NCI-H1436 (cell line): ENCODE measurements at regions not wholly inside any gene's neighbourhood (a gene's known extent, or its start where the extent isn't known, plus 50 kb on each side); places are given as distances from the start of the nearest gene placed in this dataset.
"Not testable (repeated sequence)": the region's sequence is repeated elsewhere in the genome, so short reads cannot be mapped to it uniquely, and the experiment has no call there.

Experiments
- DNase-seq: peaks from one replicate; lab custom pipeline; 2025; lab: John Stamatoyannopoulos, UW

DNA sequence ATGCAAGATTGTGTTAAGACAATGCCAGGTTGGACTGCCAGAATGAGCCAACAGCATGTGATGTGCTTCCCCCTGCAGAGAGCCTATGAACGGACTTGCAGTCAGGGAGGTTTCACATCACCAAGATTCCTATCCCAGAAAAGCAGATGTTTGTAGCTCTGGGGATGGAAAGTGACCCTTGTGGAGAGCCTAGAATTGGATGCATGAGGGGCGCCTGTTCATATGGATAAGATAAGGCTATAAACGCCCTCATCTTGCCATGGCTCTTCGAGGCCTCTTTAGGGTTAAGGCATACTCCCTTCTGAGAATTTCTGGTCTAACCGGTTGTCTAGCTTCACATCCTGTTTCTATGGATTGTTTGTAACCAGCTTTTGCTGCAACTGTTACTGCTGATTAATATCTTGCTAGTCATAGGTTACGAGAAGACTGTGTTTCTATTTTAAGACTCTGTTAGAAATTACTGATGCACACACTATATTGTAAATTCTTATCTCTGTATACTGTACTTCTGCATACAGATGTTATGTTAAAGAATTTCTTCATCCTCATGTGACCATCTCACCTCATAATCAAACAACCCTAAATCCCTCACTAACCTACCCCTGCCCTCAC, 295.8 kb downstream of the PTGER3 start:
- DNase-seq = not testable (repeated sequence)

DNA sequence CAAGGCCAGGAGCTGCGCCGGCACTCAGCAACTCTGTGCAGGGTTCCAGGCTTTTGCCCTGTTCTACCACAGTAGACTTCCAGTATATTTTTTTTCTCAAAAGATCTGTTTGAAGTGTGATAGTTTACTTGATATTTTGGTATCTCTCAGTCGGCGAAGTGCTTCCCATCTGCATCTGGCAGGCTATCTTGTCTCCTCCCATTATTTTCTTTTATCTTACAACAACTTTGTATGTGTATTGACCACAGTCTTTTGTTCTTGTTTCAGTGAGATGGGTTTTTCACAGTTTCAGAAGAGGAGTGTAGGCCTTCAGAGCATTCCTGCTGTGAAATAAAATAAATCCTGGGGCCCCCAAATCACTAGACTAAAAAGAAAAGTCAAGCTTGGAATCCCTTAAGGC, 292.9 kb downstream of the PTGER3 start:
- no peak for DNase-seq

DNA sequence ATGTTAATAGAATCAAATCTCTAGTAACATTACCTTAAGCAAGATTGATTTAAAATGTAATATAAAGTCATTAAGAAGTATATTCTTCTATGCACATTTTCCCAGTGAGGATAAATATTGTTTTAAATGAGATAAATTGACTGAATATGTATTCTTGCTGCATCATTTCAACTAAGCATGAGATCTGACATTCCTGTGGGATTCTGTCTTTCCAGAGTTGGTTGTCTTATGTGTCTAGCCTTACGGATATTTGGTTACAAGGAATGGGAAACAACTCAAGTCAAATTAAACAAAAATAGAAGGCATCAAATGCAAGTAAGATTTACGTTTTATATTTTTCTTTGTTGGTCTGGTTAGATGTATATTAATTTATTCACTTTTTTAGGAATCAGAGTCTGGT, 287.5 kb downstream of the PTGER3 start:
- DNase-seq = no peak

DNA sequence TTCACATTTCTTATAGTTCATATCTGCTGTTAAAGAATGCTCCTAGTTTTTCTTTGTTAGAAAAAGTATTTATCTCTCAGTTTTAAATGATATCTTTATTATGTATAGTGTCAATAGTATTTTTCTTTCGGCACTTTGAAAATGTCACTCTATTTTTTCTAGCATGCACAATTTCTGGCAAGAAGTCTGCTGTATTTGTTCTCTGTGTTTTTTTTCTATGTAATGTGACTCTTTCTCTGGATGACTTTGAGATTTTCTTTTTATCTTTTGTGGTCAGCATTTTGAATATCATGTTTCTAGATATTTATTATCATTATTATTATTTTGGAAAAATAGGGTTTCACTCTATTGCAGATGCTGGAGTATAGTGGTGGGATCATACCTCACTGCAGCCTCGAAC, 285.2 kb downstream of the PTGER3 start:
- DNase-seq = no peak

DNA sequence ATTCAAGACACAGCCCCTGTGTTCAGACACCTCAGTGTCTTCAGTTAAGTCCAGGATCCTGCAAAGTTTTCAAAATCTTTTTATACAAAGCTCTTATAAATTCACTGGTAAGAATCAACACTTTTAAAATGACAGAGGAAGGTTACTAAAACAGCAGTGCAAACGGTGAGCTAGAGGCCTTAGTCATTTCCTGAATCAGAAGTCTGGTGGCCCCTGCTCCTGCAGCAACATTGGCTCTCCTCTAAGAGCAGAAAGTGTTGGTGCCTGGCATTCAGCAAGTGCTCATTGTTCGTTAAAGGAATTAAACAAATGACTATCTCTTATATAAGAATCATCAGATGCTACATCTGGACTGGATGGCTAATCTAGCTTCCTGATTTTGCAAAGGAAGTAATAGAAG, 282.9 kb downstream of the PTGER3 start:
- DNase-seq = no peak

DNA sequence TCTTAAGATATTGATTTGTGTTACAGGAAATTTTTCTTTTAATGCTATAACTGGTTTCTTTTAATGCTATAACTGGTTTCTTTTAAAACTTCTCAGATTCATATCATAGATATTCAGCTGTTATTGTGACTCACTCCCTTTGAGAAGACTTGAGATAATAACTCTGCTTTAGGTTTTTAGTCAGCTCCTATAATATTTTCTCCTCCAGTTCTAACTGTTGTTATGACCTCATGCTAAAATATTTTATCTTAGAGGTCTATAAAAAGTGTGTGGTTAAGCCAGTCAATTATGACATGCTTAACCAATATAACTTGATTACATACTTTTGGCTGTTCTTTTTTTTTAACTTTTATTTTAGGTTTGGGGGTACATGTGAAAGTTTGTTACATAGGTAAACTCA, 280.2 kb downstream of the PTGER3 start:
- DNase-seq = no peak

DNA sequence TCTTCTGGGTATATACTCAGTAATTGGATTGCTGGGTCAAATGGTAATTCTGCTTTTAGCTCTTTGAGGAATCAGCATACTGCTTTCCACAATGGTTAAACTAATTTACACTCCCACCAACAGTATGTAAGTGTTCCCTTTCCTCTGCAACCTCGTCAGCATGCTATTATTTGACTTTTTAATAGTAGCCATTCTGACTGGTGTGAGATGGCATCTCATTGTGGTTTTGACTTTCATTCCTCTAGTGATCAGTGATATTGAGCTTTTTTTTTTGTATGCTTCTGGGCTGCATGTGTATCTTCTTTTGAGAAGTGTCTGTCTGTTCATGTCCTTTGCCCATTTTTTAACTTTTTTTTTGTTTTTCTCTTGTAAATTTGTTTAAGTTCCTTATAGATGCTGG, 279.4 kb downstream of the PTGER3 start:
- DNase-seq = no peak

DNA sequence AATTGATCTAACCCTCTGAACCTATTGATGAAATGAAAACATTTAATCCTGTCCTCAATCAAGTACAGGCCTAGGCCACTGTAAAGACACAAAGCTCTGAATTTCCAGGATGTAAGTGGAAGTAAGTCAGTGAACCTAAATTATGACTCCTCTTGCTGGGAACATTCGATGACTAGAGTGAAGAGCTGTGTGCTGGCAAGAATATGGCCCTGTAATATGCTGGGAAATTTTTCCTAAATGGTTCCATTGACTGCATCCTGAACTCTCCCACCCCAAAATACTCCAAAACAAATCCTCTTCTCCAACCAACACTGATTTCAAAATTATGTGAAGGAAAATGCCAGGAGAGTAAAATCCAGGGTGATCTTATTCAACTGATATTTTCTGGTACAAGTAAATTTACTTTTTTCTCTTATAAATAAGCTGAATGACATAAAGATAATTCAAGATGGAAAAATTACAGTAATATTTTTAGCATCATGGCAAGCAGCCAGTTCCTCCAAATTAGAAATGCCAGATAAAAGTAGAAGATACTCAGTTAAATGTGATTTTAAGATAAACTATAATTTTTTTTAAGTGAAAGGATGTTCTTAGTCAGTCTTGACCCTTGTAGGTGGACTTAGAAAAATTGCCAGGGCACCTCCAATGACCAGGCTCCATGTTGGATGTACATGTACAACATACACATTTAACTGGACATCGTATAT, 269.4 kb downstream of the PTGER3 start:
- no peak for DNase-seq

DNA sequence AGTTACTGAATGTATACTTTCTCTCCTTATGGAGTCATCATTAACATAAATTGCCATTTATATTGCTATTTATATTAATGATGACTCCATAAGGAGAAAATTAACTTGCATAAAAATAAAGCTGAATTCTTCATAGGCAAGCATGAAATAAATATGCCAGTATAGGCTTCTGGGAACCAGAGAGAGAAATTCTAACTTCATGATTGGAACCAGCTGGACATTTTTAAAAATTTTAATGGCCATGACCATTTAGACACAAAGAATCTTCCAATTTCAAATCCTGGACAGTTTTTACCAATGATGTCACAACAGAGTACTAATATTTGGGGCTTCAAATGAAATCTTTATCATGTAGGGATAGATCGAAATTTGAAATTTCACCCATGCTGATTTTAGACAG, 268.7 kb downstream of the PTGER3 start:
- DNase-seq = no peak

DNA sequence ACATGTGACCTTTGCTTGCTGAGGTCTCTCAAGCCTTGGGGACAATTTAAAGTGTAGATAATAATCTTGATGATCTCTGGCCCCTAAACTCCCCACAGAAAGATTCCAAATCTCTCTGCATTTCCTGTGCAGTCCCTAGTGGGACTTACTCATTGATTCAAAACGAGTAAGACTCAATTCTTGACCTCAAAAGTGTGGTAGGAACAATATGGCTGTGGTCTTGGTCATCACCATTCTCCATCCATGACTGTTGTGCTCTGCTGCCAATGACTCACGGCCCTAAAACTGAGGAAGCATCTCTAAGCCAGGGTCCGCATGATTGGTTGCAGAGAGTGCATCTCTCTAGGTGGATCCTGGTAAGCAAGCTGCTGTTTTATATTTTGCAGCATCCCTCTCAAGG, 268.0 kb downstream of the PTGER3 start:
- no peak for DNase-seq

DNA sequence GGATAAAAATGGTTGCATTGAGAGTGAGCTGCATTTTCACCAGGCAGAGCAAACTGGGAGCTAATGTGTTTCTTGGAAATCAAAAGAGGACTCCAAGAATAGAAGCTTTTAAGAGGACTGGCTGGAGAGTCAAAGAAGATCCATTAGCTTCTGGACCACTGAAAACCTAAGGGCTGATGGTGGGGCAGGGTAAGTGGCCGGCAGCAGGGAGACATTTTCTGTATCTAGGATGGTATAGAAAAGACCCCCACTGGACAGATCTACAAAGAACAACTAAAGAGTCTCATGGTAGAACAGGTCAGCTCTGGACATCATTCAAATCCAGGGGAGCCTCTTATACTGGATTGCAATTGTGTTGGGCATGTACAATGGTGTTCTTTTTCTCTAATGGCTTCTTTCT, 262.3 kb downstream of the PTGER3 start:
- DNase-seq = no peak

DNA sequence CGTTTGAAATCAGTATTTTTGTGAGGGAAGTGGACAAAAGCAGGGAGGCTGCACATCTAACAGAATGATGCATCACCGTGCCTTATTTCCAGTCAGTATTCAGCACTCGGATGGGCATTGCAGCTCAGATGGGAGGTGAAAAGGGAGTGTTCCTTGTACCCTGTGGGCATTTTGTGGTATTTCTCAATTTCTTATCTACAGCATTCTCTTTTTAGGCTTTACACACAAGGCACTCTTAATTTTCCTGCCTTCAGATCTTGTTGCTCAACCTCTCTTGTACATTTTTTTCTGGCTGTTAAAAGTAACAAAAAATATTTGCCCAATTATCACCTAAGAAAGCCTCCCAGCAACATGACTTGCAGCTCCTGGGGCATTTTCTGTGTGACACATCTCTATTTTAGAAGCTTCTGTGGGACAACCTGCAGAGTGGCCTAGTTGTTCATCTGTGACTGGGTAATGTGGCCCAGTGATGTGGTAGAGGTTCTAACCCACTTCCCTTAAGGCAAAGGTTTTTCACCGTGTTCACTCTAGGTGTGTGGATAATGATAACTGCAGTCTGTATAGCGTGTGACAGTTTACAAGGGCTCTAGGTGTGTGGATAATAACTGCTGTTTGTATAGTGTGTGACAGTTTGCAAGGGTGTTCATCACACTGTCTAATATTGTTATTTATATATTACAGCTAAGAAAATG, 257.2 kb downstream of the PTGER3 start:
- DNase-seq = no peak

DNA sequence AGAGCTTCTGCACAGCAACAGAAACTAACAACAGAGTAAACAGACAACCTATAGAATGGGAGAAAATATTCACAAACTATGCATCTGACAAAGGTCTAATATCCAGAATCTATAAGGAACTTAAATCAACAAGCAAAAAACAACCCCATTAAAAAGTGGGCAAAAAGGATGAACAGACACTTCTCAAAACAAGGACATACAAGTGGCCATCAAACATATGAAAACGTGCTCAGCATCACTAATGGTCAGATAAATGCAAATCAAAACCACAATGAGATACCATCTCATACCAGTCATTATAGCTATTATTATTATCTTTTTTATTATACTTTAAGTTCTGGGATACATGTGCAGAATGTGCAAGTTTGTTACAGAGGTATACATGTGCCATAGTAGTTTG, 252.6 kb downstream of the PTGER3 start:
- DNase-seq = not testable (repeated sequence)

DNA sequence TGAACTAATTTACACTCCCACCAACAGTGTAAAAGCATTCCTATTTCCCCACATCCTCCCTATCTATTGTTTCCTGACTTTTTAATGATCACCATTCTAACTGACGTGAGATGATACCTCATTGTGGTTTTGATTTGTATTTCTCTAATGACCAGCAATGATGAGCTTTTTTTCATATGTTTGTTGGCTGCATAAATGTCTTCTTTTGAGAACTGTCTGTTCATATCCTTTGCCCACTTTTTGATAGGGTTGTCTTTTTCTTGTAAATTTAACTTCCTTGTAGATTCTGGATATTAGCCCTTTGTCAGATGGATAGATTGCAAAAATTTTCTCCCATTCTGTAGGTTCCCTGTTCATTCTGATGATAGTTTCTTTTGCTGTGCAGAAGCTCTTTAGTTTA, 251.3 kb downstream of the PTGER3 start:
- not testable (repeated sequence) for DNase-seq

DNA sequence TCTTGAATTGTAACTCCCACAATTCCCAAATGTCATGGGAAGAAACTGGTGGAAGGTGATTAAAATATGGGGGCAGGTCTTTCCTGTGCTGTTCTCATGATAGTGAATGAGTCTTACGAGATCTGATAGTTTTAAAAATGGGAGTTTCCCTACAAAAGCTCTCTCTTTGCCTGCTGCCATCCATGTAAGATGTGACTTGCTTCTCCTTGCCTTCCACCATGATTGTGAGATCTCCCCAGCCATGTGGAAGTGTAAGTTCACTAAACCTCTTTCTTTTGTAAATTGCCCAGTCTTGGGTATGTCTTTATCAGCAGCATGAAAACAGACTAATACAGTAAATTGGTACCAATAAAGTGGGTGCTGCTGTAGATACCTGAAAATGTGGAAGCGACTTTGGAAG, 245.0 kb downstream of the PTGER3 start:
- not testable (repeated sequence) for DNase-seq

DNA sequence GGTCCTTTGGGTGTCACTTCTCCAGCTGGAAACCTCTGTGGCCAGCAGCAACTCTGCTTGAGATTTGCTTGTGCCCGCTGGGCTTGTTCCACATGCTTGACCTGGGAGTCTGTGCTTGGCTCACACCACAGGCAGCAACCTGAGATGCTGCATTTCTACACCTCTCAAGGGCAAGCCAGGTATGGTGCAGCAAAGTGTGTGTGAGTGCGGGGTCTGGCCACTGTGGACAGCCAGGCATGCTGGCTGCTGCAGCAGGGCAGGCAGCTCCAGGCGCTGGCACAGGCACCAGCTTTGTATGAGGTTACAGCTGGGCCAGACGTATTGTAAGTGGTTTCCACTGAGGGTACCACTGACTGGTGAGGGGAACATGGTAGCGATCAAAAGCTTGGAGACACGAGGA, 242.0 kb downstream of the PTGER3 start:
- DNase-seq = no peak

DNA sequence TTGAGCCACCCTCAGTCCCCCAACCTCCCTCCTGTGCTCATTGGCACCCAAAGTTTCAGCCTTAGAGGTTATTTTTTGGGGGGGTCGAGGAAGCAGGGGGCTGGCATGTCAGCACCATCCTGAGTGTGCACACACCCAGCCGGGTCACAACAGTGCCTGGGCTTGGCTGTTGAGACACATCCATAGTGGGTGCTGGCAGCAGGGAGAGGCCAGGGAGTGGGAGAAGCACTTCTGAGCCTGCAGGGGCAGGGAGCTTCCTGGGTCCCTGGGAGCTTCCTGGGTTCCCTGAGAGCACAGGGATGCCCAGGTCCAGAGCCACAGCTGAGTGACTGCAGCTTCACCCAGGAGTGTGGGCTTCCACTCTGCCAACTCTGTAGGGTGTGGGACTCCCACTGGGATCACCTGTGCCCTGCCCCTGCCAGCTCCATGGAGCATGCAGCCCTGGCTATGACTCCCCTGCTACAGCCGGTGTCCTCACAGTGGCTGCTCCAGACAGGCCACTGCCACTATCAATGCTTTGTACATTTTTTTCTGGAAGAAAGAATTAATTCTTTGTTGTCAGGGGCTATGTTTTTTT, 240.4 kb downstream of the PTGER3 start:
- no peak for DNase-seq

DNA sequence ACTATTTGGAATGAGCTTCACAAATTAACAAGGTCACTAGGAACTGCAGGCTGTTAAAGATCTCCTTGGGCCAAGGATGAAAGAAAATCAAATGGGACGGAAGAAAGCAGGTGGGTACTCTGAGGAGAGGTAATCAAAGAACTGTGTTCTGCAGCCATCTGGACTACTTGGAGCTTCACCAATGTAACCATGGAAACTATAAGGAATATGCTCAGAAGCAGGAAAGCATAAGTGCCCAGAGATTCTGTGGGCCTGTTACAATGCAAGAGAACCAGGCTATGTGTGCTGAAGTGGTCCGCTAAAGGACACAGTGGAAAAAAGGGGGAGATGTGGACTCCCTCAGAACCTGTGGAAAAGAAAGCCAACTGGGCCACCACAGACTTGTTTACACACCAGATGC, 238.5 kb downstream of the PTGER3 start:
- DNase-seq = no peak

DNA sequence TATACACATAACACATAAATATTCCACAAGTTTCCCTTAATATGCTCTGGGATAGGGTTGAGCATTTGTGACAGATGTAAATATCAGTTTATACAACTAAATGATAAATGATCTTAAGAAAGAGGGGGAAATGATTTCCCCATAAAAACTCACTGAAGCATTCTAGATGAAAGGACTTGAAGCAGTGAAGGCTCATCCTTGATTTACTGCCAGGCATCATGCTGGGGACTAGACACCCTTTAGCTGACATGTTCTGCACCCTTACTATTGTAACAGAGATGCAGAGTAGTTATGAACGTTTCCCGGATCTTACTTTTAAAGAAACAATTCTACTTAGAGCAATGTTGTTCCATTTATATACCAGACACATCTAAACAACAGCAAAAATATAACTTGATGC, 235.8 kb downstream of the PTGER3 start:
- DNase-seq = no peak

DNA sequence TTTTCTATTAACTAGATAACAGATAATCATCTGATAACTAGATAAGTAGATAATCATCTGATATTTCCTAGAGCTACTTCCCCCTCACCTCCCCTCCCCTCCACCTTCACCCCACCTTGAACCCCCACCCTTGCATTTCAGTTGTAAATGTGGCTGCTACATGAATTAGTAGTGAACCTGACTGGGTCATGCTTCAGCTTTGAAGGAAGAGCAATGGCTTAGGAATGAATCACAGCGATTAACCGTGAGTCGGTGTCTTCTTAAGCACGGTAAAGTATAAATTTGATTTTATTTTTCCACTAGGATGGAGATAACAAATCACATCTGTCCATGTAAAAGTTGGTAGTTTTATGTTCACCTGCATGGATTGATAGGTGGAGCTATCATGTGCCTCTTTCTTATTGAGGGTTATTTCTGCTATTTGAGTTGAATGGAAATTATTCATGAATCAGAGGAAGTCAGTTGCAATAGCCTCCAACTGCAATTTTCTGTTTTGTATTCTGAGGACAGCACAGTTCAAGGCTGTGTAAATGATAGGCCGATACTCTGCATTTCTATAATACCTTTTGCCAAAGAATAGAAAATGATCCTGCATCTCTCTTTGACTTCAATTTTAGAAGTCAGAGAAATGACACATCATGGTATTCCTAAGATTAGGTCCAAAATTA, 235.0 kb downstream of the PTGER3 start:
- DNase-seq = no peak

DNA sequence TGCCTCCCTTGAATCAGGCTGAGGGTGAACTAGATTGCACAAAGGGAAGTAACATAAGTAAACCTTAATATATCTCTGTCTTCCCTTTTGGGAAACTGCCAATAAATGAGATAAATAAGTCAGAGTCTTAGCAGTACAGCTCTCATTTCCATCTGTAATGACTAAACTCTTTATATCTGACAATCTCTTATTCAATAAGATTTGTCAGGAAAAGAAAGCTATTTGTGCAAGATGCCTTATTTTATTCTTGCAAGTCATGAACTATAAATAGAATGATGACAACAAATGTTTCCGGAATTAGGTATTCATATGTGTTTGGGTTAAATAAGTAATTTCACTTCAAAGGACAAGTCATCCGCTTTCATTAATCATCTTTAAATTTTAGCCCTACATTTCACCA, 229.2 kb downstream of the PTGER3 start:
- DNase-seq = no peak

DNA sequence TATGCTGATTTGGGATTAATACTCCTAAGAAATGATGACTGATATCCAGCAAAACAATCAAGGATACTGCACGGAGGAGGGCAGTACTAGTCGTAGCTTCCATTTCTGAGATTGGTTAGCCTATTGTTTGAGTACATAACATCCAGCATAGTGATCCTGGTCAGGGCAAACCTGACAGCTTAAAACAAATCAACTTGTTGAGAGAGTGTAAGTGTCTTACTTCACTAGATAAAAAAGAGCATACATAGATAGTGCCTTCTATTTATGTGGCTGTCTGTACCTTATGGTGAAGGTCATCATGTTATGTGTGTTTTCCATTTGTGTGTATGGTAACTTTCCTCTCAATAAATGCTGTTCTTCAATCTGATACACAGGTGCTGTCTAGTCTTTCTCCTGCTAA, 228.4 kb downstream of the PTGER3 start:
- no peak for DNase-seq

DNA sequence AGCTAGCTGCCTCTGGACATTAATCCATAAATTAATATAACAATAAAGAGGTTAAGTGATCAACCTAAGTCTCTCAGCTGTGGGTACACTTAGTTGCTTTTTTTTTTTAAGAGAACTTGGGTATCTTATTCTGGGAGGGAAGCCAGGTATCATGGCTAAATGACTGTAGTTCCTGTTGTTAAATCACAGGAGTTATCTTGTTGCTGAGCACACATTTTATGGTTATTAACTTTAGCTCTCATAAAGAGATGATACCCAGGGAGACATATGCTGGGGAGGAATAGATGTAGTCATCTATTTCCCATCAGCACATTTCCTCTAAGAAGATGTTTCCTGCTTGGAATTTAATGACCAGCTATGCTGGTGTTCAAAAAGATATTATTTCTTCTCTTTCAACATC, 227.8 kb downstream of the PTGER3 start:
- no peak for DNase-seq
